SK-N-SH (cell line): ENCODE measurements at regions not wholly inside any gene's neighbourhood (a gene's known extent, or its start where the extent isn't known, plus 50 kb on each side); places are given as distances from the start of the nearest gene placed in this dataset.

Experiments used
- CTCF ChIA-PET: fragments of 300-600, 350-600 bp; formaldehyde crosslinking; extraction: SDS; loops from one replicate; lab custom pipeline; 2021; lab: Yijun Ruan, JAX
- POLR2A ChIA-PET: fragments of 350-600 bp; sonication (Branson Sonifier 250); formaldehyde crosslinking; extraction: SDS; loops from one replicate; lab custom pipeline; 2020; ENCODE audit warnings: antibody characterized with exemption, inconsistent platforms; lab: Yijun Ruan, JAX
- DNase-seq: peaks from one replicate; pipeline ENCODE4 v3.0.0; 2012
- H2AFZ ChIP-seq: fragments of 200-600 bp; sonication (generic); 2 replicates; pipeline ENCODE4 v1.8.1; 2016; ENCODE audit warnings: antibody characterized with exemption, mild to moderate bottlenecking, low read depth
- H3F3A ChIP-seq: fragments of 200-600 bp; sonication (generic); replicated peaks from 2 replicates; pipeline ENCODE3; 2016; ENCODE audit warnings: antibody characterized with exemption, mild to moderate bottlenecking; ENCODE audit not compliant: insufficient read depth
- H3K27ac ChIP-seq, 2 experiments: fragments of 200-500 bp in 1 of 2; fragments of 200-600 bp in 1 of 2; sonication (Bioruptor generic) in 1 of 2; sonication (generic), shearing (Covaris generic) in 1 of 2; 2 replicates each; pipeline versions ENCODE4 v1.5.1 to v1.6.1; 2014 to 2016; ENCODE audit warnings: low read depth in 2 of 2, inconsistent platforms in 1 of 2, low read length in 1 of 2, mild to moderate bottlenecking in 1 of 2, mixed read lengths in 1 of 2
- H3K27me3 ChIP-seq: fragments of 200-600 bp; sonication (generic), shearing (Covaris generic); 2 replicates; pipeline ENCODE4 v1.6.1; 2016; ENCODE audit warnings: mixed run types; ENCODE audit not compliant: insufficient read depth
- H3K36me3 ChIP-seq, 2 experiments: fragments of 200-500 bp in 1 of 2; fragments of 200-600 bp in 1 of 2; sonication (Bioruptor generic) in 1 of 2; sonication (generic) in 1 of 2; replicated peaks in 1 of 2; 2 replicates each; pipeline versions ENCODE3 to v1.5.1; 2014 to 2016; ENCODE audit warnings: low read length in 1 of 2, mild to moderate bottlenecking in 1 of 2; ENCODE audit not compliant: insufficient read depth in 2 of 2, control insufficient read depth in 1 of 2
- H3K4me1 ChIP-seq, 2 experiments: fragments of 200-500 bp in 1 of 2; fragments of 200-600 bp in 1 of 2; sonication (Bioruptor generic) in 1 of 2; sonication (generic), shearing (Covaris generic) in 1 of 2; 2 replicates each; pipeline versions ENCODE4 v1.5.1 to v1.6.1; 2014 to 2016; ENCODE audit warnings: low read depth in 1 of 2, low read length in 1 of 2, mixed run types in 1 of 2; ENCODE audit not compliant: insufficient read depth in 2 of 2, control insufficient read depth in 1 of 2
- H3K4me2 ChIP-seq: fragments of 200-600 bp; sonication (generic), shearing (Covaris generic); 2 replicates; pipeline ENCODE4 v1.6.1; 2017; ENCODE audit warnings: mixed run types
- H3K4me3 ChIP-seq, 2 experiments: fragments of 200-500 bp in 1 of 2; fragments of 200-600 bp in 1 of 2; sonication (Bioruptor generic) in 1 of 2; sonication (generic), shearing (Covaris generic) in 1 of 2; 2 replicates each; pipeline versions ENCODE4 v1.5.1 to v1.8.1; 2014 to 2016; ENCODE audit warnings: low read depth in 2 of 2, inconsistent platforms in 1 of 2, low read length in 1 of 2, mild to moderate bottlenecking in 1 of 2, mixed read lengths in 1 of 2, moderate library complexity in 1 of 2
- H3K79me2 ChIP-seq: fragments of 200-600 bp; sonication (generic); 2 replicates; pipeline ENCODE4 v1.8.1; 2017; ENCODE audit warnings: mild to moderate bottlenecking; ENCODE audit not compliant: insufficient read depth
- H3K9ac ChIP-seq: fragments of 200-600 bp; sonication (generic); 2 replicates; pipeline ENCODE4 v1.6.1; 2017; ENCODE audit warnings: mixed run types
- H3K9me2 ChIP-seq: fragments of 200-600 bp; sonication (generic); 2 replicates; pipeline ENCODE4 v1.6.1; 2017; ENCODE audit warnings: mixed run types
- H3K9me3 ChIP-seq: fragments of 200-600 bp; sonication (generic); 2 replicates; pipeline ENCODE4 v1.6.1; 2017; ENCODE audit warnings: mixed run types, mild to moderate bottlenecking, moderate library complexity
- H4K20me1 ChIP-seq: fragments of 200-600 bp; sonication (generic); 2 replicates; pipeline ENCODE4 v1.6.1; 2017; ENCODE audit warnings: mild to moderate bottlenecking, mixed run types; ENCODE audit not compliant: insufficient read depth
- CTCF ChIP-seq: fragments of 200-600 bp; sonication (generic); IDR thresholded peaks from 2 replicates; pipeline ENCODE4 v1.6.1; 2017; ENCODE audit warnings: antibody characterized with exemption, mild to moderate bottlenecking, moderate library complexity
- FOXM1 ChIP-seq: IDR thresholded peaks from 2 replicates; pipeline ENCODE4 v1.4.0; 2012; ENCODE audit warnings: low read depth, mild to moderate bottlenecking
- GATA2 ChIP-seq: sonication (generic); formaldehyde crosslinking; IDR thresholded peaks from 2 replicates; pipeline ENCODE4 v1.5.0; 2020; ENCODE audit warnings: mild to moderate bottlenecking, missing genetic modification reagents
- MAX ChIP-seq: IDR thresholded peaks from 2 replicates; pipeline ENCODE4 v1.4.0; 2012; ENCODE audit warnings: low read depth
- MXI1 ChIP-seq: IDR thresholded peaks from 2 replicates; pipeline ENCODE4 v1.6.1; 2012; ENCODE audit warnings: mild to moderate bottlenecking, low read depth, low read length, improper control_type of control experiment
- NFIC ChIP-seq: IDR thresholded peaks from 2 replicates; pipeline ENCODE4 v1.4.0; 2012; ENCODE audit warnings: borderline replicate concordance
- NRF1 ChIP-seq: IDR thresholded peaks from 2 replicates; pipeline ENCODE4 v1.6.1; 2012; ENCODE audit warnings: low read depth, mild to moderate bottlenecking, low read length
- RAD21 ChIP-seq: IDR thresholded peaks from 2 replicates; pipeline ENCODE4 v1.6.1; 2012; ENCODE audit warnings: mild to moderate bottlenecking, low read length
- RFX5 ChIP-seq: IDR thresholded peaks from 2 replicates; pipeline ENCODE4 v1.6.1; 2012; ENCODE audit warnings: mild to moderate bottlenecking, improper control_type of control experiment, low read length
- RXRA ChIP-seq: IDR thresholded peaks from 2 replicates; pipeline ENCODE4 v1.4.0; 2012; ENCODE audit warnings: low read depth, mild to moderate bottlenecking, borderline replicate concordance
- WGBS: methylation state at CpG from one replicate; pipeline ENCODE4 v1.1.6; 2017; ENCODE audit warnings: low lambda C conversion rate; 5-methylcytosine and 5-hydroxymethylcytosine counted together
- TF ChIP-seq, protein P1 (sequence below): fragments of 150-350 bp; IDR thresholded peaks from 2 replicates; pipeline ENCODE4 v1.6.1; 2016; ENCODE audit warnings: mild to moderate bottlenecking, low read depth, low read length

GRCh38 chr4:129345609-129346008, 249.7 kb downstream of the C4orf33 start:
- Histone ChIP-seq H3K36me3 (no peaks in the 10 kb centered on the region), H3K9ac (no peak overlapping the region), H3K9me2 (no peaks in the 10 kb centered on the region), H3K79me2 (no peaks in the 10 kb centered on the region), H3K9me3 (no peaks in the 10 kb centered on the region), H3K4me3 (no peak overlapping the region), H3K4me1 (peaks cover 0 to 7% of the 10 kb centered on the region in 2 experiments; a peak in 2 of 4 replicates), H3F3A (no peaks in the 10 kb centered on the region), H3K27ac (no peak overlapping the region), H3K27me3 (no peaks in the 10 kb centered on the region), H3K4me2 (no peak overlapping the region), H2AFZ (no peak overlapping the region), H4K20me1 (no peaks in the 10 kb centered on the region)
- ChIA-PET CTCF (interaction anchor here (1.7 kb wide), 1 partner anchor 24 kb away, joined by 3 read pairs; no protein-coding TSS in a partner anchor), POLR2A (no interaction called here)
- 78% methylated on average over 4 of the region's 4 CpGs for WGBS
- TF ChIP-seq CTCF (no peak), RAD21 (no peak), GATA2 (CRISPR knock-in tag) (no peak)
- no peak for DNase-seq

DNA sequence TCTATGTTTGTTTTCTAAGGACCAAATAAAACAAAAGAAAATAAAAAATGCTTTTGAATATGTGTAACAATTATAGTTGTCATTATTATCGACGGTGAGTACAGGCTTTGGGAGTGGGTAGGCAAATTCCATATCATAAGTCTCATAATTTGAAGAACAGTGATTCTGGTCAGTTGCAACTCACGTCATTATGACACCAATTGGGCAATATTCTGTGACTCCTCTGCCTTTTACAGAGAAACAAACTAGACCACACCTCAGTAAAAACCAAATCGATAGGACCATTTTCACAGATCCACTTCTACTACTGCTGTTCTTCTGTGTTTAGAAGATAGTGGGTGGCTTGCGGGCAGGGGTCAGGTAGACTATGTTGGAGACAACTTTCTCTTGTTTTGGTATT, 250.1 kb downstream of the C4orf33 start:
- Histone ChIP-seq H3K36me3 (no peaks in the 10 kb centered on the region), H3K4me2 (no peak overlapping the region), H3K9me3 (no peaks in the 10 kb centered on the region), H3K4me1 (peaks cover 0 to 7% of the 10 kb centered on the region in 2 experiments; a peak in 2 of 4 replicates), H2AFZ (no peak overlapping the region), H3K79me2 (no peaks in the 10 kb centered on the region), H3K27me3 (no peaks in the 10 kb centered on the region), H3F3A (no peaks in the 10 kb centered on the region), H3K9ac (no peak overlapping the region), H3K4me3 (no peak overlapping the region), H4K20me1 (no peaks in the 10 kb centered on the region), H3K9me2 (no peaks in the 10 kb centered on the region), H3K27ac (no peak overlapping the region)
- CTCF ChIA-PET = interaction anchor here (0.8 to 2.4 kb wide), 4 partner anchors 13 to 296 kb away, joined by 3 to 11 read pairs (median 4); no protein-coding TSS in a partner anchor
- TF ChIP-seq NFIC (no peak), RFX5 (no peak), CTCF (no peak), RXRA (no peak), FOXM1 (no peak), MXI1 (no peak), NRF1 (no peak), MAX (no peak)
- TF ChIP-seq, protein P1, sequence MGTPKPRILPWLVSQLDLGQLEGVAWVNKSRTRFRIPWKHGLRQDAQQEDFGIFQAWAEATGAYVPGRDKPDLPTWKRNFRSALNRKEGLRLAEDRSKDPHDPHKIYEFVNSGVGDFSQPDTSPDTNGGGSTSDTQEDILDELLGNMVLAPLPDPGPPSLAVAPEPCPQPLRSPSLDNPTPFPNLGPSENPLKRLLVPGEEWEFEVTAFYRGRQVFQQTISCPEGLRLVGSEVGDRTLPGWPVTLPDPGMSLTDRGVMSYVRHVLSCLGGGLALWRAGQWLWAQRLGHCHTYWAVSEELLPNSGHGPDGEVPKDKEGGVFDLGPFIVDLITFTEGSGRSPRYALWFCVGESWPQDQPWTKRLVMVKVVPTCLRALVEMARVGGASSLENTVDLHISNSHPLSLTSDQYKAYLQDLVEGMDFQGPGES = no peak
- 55% methylated on average over 5 of the region's 5 CpGs for WGBS
- DNase-seq = no peak
- POLR2A ChIA-PET = no interaction called here
